ENCODE measurements at regions not wholly inside any gene's neighbourhood (a gene's known extent, or its start where the extent isn't known, plus 50 kb on each side); places are given as distances from the start of the nearest gene placed in this dataset.
"Not testable (repeated sequence)": the region's sequence is repeated elsewhere in the genome, so short reads cannot be mapped to it uniquely, and the experiment has no call there.

DNA sequence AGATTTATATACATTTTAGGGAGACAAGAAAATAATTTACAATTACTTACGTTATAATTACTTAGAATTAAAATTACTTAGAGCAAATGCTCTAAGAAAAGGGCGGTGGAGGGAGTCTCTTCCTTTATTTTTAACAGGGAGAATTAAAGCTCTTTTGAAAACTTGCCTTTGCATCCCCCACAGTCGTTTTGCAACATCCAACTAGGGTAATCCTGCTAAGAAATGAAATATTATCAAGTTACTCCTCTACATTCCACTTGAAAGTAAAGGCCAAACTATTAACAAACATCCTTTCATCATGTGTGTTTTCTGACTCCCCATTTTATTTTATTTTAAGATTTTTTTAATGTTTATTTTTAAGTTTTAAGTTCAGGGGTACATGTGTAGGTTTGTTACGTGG lies 1358.5 kb downstream of the NCAM2 start:
- no peak for DNase-seq (ENCODE audit: low spot score)
- TF ChIP-seq, protein P1, sequence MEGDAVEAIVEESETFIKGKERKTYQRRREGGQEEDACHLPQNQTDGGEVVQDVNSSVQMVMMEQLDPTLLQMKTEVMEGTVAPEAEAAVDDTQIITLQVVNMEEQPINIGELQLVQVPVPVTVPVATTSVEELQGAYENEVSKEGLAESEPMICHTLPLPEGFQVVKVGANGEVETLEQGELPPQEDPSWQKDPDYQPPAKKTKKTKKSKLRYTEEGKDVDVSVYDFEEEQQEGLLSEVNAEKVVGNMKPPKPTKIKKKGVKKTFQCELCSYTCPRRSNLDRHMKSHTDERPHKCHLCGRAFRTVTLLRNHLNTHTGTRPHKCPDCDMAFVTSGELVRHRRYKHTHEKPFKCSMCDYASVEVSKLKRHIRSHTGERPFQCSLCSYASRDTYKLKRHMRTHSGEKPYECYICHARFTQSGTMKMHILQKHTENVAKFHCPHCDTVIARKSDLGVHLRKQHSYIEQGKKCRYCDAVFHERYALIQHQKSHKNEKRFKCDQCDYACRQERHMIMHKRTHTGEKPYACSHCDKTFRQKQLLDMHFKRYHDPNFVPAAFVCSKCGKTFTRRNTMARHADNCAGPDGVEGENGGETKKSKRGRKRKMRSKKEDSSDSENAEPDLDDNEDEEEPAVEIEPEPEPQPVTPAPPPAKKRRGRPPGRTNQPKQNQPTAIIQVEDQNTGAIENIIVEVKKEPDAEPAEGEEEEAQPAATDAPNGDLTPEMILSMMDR (IDR thresholded peaks at IDR 0.05; ENCODE audit: extremely low read depth, insufficient read depth, missing control alignments): no peak
- in situ Hi-C loops (cut with MboI; ENCODE audit: low pct_unique_long_range_greater_than_20kb, low sequenced_read_pairs, unreplicated experiment): no loop called here

DNA sequence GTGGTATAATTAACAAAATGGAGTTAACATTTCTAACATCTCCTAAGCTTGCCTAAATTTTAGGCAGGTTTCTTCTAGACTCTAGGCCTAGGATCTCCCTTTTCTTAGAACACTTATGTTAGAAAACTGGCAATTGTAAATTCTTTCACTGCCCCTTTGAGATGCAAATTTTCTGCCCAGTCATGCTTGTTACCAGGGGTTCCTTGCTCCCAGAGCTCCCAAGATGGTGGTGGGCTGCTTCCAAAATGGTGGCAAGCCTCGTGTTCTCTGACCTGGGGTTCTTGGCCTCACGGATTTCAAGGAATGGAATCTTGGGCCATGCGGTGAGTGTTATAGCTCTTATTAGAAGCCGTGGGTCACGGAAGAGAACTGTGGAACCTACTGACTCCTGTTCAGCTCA lies 1361.4 kb downstream of the NCAM2 start:
- DNase-seq (ENCODE audit: low spot score); in situ Hi-C loops (cut with MboI; ENCODE audit: low pct_unique_long_range_greater_than_20kb, low sequenced_read_pairs, unreplicated experiment): not testable (repeated sequence)

DNA sequence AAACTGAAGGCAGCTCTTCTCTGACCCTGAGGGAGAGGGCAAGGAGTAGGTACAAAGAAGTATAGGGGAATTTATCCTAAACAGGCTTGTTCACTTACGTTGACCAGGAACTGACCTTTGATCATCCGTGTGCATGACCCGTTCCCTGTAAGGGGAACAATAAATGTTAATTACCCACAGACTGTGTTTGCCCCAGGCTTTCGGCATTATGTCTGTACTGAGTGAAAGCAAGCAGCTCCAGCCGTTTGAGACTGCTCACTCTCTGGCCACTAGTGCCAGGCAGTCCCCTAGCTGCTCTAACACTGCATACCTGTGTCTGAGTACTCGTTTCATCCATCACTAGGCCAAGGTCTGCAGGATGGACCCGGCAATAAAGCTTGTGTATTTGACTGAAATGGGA lies 1365.3 kb downstream of the NCAM2 start:
- DNase-seq (ENCODE audit: low spot score): no peak
- TF ChIP-seq, protein P1 (IDR thresholded peaks at IDR 0.05; ENCODE audit: extremely low read depth, insufficient read depth, missing control alignments): no peak
- in situ Hi-C loops (cut with MboI; ENCODE audit: low pct_unique_long_range_greater_than_20kb, low sequenced_read_pairs, unreplicated experiment): no loop called here

DNA sequence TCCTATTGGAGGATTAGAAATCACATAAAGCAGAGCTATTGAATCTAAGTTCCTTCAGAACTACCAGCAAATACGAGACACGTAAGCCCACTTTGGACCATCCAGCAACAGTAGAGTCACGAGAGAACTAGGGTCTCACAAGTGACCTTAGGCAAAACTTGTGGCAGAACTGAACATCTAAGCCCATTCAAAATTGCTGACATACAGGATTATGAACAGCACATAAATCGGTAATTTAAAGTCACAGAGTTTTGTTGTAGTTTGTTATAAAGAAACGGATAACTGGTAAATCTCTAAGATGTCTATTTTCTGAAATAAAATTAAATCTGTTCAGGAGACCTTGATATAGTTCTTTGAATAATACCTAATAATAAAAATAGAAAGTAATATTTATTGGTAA lies 1366.0 kb downstream of the NCAM2 start:
- DNase-seq (ENCODE audit: low spot score): no peak
- TF ChIP-seq, protein P1 (IDR thresholded peaks at IDR 0.05; ENCODE audit: extremely low read depth, insufficient read depth, missing control alignments): no peak
- in situ Hi-C loops (cut with MboI; ENCODE audit: low pct_unique_long_range_greater_than_20kb, low sequenced_read_pairs, unreplicated experiment): no loop called here

DNA sequence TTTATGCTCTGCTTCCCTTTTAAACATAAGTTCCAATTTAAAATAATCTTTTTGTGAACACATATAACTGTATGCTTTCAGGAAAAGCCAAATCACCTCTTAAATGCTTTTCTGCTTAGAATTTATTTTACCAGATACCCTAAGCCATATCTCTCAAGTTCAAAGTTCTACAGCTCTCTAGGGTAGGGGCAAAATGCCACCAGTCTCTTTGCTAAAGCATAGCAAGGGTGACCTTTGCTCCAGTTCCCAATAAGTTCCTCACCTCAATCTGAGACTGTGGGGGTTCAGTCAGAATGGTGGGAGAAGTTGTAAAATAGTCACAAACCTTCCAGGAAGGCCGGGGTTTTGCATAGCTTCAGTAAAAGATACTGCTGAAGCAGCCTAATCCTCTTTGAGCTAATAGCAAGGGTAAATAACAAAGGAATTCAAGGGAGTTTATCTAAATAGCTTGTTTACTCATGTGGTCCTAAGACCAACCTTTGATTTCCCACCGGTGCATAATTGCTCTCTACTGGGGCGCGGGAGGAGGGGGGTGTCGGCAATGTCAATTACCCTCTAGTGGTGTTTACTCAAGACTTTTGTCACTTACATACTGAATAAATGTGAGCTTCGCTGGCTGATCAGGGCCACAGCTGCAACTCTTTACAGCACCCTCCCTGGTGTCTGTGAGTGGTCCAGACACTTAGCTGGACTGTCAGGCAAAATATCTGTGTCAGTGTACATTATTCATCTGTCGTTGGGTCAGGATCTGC lies 1376.2 kb downstream of the NCAM2 start:
- TF ChIP-seq, protein P1 (IDR thresholded peaks at IDR 0.05; ENCODE audit: extremely low read depth, insufficient read depth, missing control alignments): no peak
- no peak for DNase-seq (ENCODE audit: low spot score)
- in situ Hi-C loops (cut with MboI; ENCODE audit: low pct_unique_long_range_greater_than_20kb, low sequenced_read_pairs, unreplicated experiment): no loop called here

DNA sequence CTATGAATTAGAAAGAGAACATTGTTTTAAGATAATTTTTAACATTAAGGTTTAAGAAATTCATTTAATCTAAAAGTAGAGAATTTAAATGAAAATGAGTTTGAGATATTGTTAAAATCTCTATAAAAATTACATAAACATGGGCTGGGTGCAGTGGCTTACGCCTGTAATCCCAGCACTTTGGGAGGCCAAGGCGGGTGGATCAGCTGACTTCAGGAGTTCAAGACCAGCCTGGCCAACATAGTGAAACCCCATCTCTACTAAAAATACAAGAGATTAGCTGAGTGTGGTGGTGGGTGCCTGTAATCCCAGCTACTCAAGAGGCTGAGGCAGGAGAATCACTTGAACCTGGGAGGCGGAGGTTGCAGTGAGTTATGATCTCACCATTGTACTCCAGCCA lies 1379.6 kb downstream of the NCAM2 start:
- DNase-seq (ENCODE audit: low spot score); in situ Hi-C loops (cut with MboI; ENCODE audit: low pct_unique_long_range_greater_than_20kb, low sequenced_read_pairs, unreplicated experiment): not testable (repeated sequence)

DNA sequence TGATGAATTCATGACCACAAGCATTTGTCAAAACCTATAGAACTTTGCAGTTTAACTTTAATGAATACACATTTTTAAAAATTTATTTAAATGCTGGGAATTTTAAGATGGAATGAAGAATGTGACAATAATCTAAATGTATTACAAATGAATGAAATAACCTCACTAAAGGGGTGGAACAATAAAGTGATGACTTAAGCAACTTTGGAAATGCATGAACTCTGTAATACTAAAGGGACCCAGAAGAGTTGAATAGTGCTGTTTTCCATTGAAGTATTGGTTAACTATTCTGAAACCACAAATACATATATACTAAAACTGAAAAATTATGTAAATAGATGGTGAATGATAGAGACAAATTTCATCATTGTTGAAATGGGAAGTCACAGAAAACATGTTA lies 1395.1 kb downstream of the NCAM2 start:
- in situ Hi-C loops (cut with MboI; ENCODE audit: low pct_unique_long_range_greater_than_20kb, low sequenced_read_pairs, unreplicated experiment): no loop called here
- no peak for DNase-seq (ENCODE audit: low spot score)
- TF ChIP-seq, protein P1 (IDR thresholded peaks at IDR 0.05; ENCODE audit: extremely low read depth, insufficient read depth, missing control alignments): no peak

DNA sequence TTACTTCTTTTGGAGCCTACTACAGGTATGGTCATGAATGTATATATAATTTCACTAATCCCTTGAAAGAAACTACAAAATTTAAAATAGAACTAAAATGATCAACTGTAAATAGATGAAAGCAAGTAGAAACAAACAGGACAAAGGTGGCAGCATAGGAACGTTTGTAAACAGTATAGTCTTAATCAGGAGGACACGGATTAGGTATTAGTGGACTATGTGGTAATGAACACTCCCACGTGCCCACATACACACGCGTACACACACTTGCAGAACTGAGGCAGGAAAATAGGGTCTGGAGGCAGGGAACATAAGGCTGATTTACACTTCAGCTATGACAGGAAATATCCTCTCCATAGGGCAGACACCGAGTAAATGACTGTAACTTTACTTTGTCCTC lies 1397.8 kb downstream of the NCAM2 start:
- DNase-seq (ENCODE audit: low spot score): no peak
- in situ Hi-C loops (cut with MboI; ENCODE audit: low pct_unique_long_range_greater_than_20kb, low sequenced_read_pairs, unreplicated experiment): no loop called here
- TF ChIP-seq, protein P1 (IDR thresholded peaks at IDR 0.05; ENCODE audit: extremely low read depth, insufficient read depth, missing control alignments): no peak
